Mesodermal cell (in vitro differentiated cells): ENCODE measurements at regions not wholly inside any gene's neighbourhood (a gene's known extent, or its start where the extent isn't known, plus 50 kb on each side); places are given as distances from the start of the nearest gene placed in this dataset.

Experiments used
- H3K27ac ChIP-seq: 2 replicates; pipeline ENCODE4 v1.7.0; 2013; ENCODE audit warnings: mild to moderate bottlenecking, low read depth, low read length, moderate library complexity; ENCODE audit not compliant: severe bottlenecking
- H3K36me3 ChIP-seq: 2 replicates; pipeline ENCODE4 v1.7.1; 2013; ENCODE audit warnings: mild to moderate bottlenecking, low read length, moderate library complexity; ENCODE audit not compliant: control insufficient read depth, insufficient read depth
- H3K4me1 ChIP-seq: one replicate; pipeline ENCODE4 v1.7.1; 2013; ENCODE audit warnings: mild to moderate bottlenecking, low read length; ENCODE audit not compliant: insufficient read depth, control insufficient read depth, poor library complexity, severe bottlenecking
- H3K4me3 ChIP-seq: 2 replicates; pipeline ENCODE4 v1.7.0; 2013; ENCODE audit warnings: low read length, control low read depth, mild to moderate bottlenecking; ENCODE audit not compliant: insufficient read depth, poor library complexity, severe bottlenecking; ENCODE audit errors: extremely low read depth
- H3K9me3 ChIP-seq: 2 replicates; pipeline ENCODE4 v1.7.1; 2013; ENCODE audit warnings: mild to moderate bottlenecking, low read length, moderate library complexity; ENCODE audit not compliant: control insufficient read depth
- WGBS, 2 experiments: methylation state at CpG; one replicate each; pipeline ENCODE4 v1.1.5; 2013; ENCODE audit warnings: missing lambda C conversion rate in 2 of 2; ENCODE audit not compliant: insufficient coverage in 2 of 2; 5-methylcytosine and 5-hydroxymethylcytosine counted together

DNA sequence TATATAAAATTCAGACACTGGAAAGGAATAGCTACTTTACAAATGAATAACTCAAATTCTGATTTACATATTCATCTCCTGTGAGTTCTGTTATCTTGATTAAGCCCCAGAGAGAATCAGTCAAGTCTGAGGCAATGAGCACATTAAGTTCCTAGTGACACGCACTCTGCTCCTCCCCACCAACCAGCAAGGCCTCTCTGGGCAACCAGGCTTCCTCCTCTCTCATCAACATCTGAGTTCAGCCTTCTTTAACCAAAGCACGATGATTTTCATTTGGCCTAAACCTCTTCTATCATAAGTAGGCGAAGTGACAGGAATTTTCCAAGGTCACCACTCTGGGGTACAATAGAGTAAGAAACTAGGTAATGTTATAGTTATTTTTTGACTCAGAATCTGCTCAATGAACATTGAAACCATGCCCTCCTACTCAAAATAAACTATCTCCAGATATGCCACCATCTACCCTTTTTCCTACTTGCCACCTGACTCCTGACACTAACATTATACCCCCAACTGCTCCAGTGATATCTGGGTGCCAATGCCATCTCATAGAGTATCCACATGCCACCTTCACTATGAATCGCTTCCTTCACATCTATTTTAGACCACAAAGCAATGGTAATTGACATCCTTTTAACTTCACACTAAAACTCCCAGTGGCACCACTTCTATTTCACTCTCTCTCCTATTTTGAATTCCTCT lies 114.8 kb downstream of the FAM76B start:
- H3K36me3 ChIP-seq, result no peaks in the 10 kb centered on the region
- H3K27ac ChIP-seq, result no peak overlapping the region
- WGBS, 2 experiments, result 89 to 93% methylated on average over 2 of the region's 4 CpGs
- H3K4me3 ChIP-seq, result no peak overlapping the region
- no peaks in the 10 kb centered on the region for H3K4me1 ChIP-seq
- no peaks in the 10 kb centered on the region for H3K9me3 ChIP-seq

DNA sequence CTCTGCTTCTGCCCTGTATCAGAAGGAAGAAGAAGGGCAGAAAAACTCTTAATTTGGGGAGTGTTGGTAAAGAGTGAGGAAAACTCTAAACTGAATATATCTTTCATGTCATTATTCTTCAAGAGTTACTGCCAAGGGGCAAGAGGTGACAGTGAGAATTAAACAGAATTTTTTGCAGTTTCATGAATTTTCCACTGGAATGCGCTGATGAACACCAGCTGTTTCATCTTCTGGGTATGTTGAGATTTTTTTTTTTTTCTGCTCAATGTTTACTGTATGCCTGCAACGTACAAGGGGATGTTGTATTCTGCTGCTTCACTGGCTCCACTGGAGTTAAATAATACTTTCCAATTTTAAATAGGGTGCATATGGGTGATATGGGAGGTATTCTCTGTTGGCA lies 117.8 kb downstream of the FAM76B start:
- no peaks in the 10 kb centered on the region for H3K9me3 ChIP-seq
- no peak overlapping the region for H3K27ac ChIP-seq
- H3K4me1 ChIP-seq, result no peaks in the 10 kb centered on the region
- H3K4me3 ChIP-seq, result no peak overlapping the region
- 0% methylated on average over 1 of the region's 2 CpGs; no CpG with 5 or more reads in 1 of the 2 experiments for WGBS, 2 experiments
- no peaks in the 10 kb centered on the region for H3K36me3 ChIP-seq

DNA sequence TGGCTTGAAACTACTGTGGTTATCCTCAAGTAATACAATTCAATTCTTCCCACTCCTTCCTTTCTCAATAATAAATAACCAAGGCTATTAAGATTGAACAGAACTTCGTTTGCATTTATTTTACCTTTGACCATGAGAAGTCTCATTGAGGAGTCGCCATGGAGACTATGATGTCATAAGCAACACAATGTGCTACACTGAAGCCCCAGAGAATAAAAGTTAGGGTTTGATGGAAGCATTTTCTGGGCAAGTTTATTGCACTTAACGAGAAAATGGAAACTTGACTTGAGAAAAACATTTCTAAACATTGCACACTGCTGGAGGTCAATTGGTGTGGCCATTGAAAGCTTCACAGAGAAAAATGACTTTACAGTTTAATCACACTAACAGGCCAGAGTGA lies 121.5 kb downstream of the FAM76B start:
- Histone ChIP-seq H3K27ac (no peak overlapping the region), H3K4me1 (no peaks in the 10 kb centered on the region), H3K9me3 (no peaks in the 10 kb centered on the region), H3K4me3 (no peak overlapping the region), H3K36me3 (no peaks in the 10 kb centered on the region)
- 71% methylated on average over 1 of the region's 3 CpGs; no CpG with 5 or more reads in 1 of the 2 experiments for WGBS, 2 experiments

DNA sequence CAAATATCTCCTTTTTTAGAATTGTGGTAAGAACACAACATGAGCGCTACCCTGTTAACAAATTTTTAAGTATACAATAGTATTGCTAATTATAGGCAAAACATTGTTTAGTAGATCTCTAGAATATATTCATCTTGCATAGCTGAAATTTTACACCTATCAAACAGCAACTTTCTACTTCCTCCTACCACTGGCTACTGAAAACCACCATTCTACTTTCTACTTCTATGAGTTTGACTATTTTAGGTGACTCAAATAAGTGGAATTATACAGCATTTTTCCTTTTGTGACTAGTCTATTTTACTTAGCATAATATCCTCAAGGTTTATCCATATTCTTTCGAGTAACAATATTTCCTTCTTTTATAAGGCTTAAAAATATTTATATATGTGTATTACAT lies 128.4 kb downstream of the FAM76B start:
- Histone ChIP-seq H3K4me1 (no peaks in the 10 kb centered on the region), H3K27ac (no peak overlapping the region), H3K36me3 (no peaks in the 10 kb centered on the region), H3K9me3 (no peaks in the 10 kb centered on the region), H3K4me3 (no peak overlapping the region)
- WGBS, 2 experiments, result no CpG with 5 or more reads among the region's 2 CpGs

DNA sequence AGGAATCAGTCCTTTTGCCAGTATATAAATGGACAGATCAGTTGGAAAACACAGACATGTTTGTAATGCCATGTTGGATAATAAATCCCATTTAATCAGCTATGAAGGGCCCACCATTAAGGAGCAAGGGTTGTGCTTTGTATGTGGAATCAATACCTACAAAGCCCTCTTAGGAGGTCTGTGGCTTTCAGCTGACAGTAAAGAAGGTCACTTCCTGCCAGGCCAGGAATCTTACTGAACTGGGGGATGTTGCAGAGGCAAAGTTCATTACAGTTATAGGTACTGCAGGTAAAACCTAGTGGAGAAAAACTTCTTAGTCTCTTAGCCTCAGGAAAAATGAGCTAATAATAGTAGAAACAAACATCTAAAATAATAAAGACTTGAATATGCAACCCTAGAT lies 129.5 kb downstream of the FAM76B start:
- no peaks in the 10 kb centered on the region for H3K4me1 ChIP-seq
- no peak overlapping the region for H3K27ac ChIP-seq
- H3K36me3 ChIP-seq, result no peaks in the 10 kb centered on the region
- H3K9me3 ChIP-seq, result no peaks in the 10 kb centered on the region
- H3K4me3 ChIP-seq, result no peak overlapping the region

DNA sequence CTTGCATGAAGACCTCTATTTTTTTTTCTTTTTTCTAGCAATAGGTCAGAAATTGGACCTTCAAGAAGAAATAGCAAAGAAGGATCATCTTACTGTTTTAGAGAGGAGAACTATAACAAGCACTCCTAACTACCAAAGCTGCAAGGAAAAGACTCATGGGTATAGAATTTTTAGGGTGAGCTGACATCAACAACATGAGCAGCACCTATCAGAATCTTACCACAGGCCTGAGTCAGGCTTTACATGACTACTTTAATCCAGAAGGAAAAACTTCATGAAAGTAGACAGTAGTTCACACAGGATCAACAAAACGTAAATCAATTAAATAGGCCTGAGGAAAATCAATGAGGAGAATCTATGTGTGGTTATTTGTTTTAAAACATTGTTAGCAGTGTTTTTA lies 130.5 kb downstream of the FAM76B start:
- H3K27ac ChIP-seq, result no peak overlapping the region

DNA sequence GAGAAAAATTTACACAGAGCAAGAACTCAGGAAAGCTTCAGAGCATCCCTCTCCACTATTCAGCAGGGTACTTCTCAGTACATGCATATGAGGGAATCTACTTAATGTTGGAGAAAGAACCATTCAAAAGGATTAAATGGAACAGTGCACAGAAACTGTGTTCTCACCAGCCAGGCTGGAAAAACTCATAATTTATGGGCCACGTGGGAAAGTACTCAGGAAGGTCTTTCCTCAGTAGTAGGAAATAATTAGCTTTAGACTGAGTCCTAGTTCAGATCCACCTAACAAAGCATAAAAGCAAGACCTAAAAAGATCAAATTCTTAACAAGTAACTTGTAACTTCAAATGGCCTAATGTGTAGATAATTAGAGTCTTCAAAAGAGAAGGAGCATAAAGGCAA lies 134.0 kb downstream of the FAM76B start:
- Histone ChIP-seq H3K4me3 (no peak overlapping the region), H3K9me3 (no peaks in the 10 kb centered on the region), H3K4me1 (no peaks in the 10 kb centered on the region), H3K27ac (no peak overlapping the region), H3K36me3 (no peaks in the 10 kb centered on the region)
- WGBS, 2 experiments, result no CpG with 5 or more reads among the region's 1 CpG

More for the DNA sequence above, 130.5 kb downstream of the FAM76B start:
- Histone ChIP-seq H3K9me3 (no peaks in the 10 kb centered on the region), H3K4me3 (no peak overlapping the region), H3K4me1 (no peaks in the 10 kb centered on the region), H3K36me3 (no peaks in the 10 kb centered on the region)
- no CpG with 5 or more reads among the region's 1 CpG for WGBS, 2 experiments

DNA sequence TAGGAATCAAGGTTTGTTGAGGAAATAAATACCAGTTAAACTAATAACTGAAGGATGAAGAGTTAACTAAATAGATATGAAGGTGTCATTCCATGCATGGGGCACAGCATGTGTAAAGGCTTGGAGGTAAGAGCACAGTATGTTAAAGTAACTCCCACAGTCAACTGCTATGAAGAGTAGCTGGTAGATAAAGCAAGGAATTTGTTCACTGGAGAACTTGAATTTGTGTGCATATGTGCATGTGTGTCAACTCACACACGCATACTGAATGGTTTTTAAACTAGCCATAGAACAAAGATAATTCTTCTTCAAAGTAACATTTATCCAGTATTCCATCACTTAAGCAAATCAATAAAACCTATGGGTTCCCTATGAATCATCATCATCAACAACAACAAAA lies 135.9 kb downstream of the FAM76B start:
- Histone ChIP-seq H3K36me3 (no peaks in the 10 kb centered on the region), H3K27ac (no peak overlapping the region), H3K4me3 (no peak overlapping the region), H3K9me3 (no peaks in the 10 kb centered on the region), H3K4me1 (no peaks in the 10 kb centered on the region)
- WGBS, 2 experiments, result 80% methylated on average over 1 of the region's 1 CpG; no CpG with 5 or more reads in 1 of the 2 experiments

DNA sequence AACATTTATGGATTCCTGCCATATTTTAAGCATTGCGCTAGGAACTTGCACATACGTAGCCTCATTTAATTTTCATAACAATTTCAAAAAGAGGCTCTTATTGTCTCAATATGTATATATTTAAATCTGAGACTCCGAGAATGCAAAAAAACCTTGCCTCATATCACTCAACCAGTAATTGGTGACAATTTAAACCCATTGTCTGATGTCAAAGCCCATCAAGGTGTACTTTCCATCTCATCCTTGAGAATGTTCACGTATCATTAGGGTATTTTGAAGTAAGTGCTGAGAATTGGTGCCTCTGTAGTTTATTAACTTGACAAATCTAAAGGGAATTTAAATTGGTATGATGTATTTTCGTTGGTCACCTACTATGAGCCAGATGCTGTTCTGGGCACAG lies 136.5 kb downstream of the FAM76B start:
- Histone ChIP-seq H3K27ac (no peak overlapping the region), H3K9me3 (no peaks in the 10 kb centered on the region), H3K4me3 (no peak overlapping the region), H3K4me1 (peaks cover 1% of the 10 kb centered on the region), H3K36me3 (no peaks in the 10 kb centered on the region)
- WGBS, 2 experiments, result 100% methylated on average over 1 of the region's 5 CpGs; no CpG with 5 or more reads in 1 of the 2 experiments

DNA sequence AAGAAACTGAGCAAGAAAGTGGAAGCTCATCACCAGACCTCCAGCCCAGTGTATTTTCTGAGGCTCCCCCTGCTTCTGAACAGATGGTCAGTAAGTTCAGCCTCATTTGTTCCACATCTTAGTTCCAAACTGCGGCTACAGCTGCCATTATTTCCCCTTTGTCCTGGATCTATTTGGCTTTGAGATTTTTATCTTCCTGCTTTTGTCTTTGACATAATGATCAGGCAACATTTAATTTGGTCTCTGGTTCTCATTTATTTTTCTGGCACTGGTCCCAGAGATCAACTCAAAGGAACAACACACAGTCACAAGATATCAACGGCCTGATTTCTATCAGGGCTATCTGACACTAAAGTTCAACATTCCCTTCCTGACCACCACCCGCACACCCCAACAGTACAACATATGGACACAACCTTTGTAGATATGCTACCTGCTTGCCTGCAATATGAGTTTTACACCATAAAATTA lies 137.5 kb downstream of the FAM76B start:
- peaks cover 4% of the 10 kb centered on the region for H3K4me1 ChIP-seq
- no peak overlapping the region for H3K27ac ChIP-seq
- no peaks in the 10 kb centered on the region for H3K36me3 ChIP-seq
- WGBS, 2 experiments, result 90 to 100% methylated on average over 1 to 2 of the region's 3 CpGs
- no peak overlapping the region for H3K4me3 ChIP-seq
- H3K9me3 ChIP-seq, result no peaks in the 10 kb centered on the region

DNA sequence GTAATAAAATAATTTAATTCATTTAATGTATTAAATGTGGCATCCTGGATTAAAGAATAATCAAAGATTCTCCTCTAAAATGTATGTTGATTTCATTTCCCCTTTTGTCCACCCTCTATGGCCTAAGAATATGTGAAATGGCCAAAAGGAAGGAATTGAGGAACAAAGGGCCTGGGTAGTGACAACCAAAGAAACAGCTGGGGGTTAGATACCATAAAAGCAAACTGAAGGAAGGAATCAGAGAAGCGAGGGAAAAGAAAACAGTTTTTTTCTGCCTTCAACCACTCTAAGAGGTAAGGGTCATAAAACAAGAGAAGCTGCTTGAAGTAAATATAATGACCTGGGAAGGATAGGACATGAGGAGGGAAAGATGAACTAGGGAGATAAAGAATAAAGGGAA lies 139.3 kb downstream of the FAM76B start:
- Histone ChIP-seq H3K36me3 (no peaks in the 10 kb centered on the region), H3K4me3 (no peak overlapping the region), H3K4me1 (peaks cover 4% of the 10 kb centered on the region), H3K9me3 (no peaks in the 10 kb centered on the region), H3K27ac (no peak overlapping the region)
- 33% methylated on average over 1 of the region's 1 CpG; no CpG with 5 or more reads in 1 of the 2 experiments for WGBS, 2 experiments
